ENCODE measurements at regions not wholly inside any gene's neighbourhood (a gene's known extent, or its start where the extent isn't known, plus 50 kb on each side); places are given as distances from the start of the nearest gene placed in this dataset.

DNA sequence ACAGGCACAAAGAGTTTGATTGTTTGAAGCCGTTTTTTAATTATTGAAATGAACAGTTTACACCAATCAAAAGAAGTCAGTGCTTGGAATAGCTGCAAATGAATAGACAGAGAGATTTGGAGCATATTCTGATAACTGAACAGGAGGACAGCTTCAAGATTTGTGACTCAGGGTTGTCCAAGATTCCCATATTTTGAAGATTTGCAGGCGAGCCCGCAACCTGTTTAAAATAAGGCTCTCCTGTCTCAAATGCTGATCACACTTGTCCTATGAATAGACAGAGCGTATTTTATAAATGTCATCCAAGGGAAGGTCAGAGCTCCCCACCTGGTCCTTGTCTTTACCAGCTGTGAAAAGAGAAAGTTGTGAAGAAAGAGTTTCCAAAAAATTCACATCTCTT lies 198.7 kb downstream of the RNF144A start:
- WGBS, 2 donors: 89% methylated on average over 4 of the region's 4 CpGs
- intact Hi-C loops (cut with DNase I): no loop called here
- H3K4me1 ChIP-seq: peaks cover 0 to 5% (median 2%) of the 10 kb centered on the region in 4 donors
- H3K27me3 ChIP-seq: no peaks in the 10 kb centered on the region
- DNase-seq: no peak
- H3K9me3 ChIP-seq: no peaks in the 10 kb centered on the region
- no peaks in the 10 kb centered on the region for H3K36me3 ChIP-seq
- H3K4me3 ChIP-seq: no peak overlapping the region
- TF ChIP-seq POLR2AphosphoS5 (IDR thresholded peaks at IDR 0.05) (no peak), POLR2A (IDR thresholded peaks at IDR 0.05) (no peak), EP300 (IDR thresholded peaks at IDR 0.05) (no peak)
- TF ChIP-seq, protein P1, sequence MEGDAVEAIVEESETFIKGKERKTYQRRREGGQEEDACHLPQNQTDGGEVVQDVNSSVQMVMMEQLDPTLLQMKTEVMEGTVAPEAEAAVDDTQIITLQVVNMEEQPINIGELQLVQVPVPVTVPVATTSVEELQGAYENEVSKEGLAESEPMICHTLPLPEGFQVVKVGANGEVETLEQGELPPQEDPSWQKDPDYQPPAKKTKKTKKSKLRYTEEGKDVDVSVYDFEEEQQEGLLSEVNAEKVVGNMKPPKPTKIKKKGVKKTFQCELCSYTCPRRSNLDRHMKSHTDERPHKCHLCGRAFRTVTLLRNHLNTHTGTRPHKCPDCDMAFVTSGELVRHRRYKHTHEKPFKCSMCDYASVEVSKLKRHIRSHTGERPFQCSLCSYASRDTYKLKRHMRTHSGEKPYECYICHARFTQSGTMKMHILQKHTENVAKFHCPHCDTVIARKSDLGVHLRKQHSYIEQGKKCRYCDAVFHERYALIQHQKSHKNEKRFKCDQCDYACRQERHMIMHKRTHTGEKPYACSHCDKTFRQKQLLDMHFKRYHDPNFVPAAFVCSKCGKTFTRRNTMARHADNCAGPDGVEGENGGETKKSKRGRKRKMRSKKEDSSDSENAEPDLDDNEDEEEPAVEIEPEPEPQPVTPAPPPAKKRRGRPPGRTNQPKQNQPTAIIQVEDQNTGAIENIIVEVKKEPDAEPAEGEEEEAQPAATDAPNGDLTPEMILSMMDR (IDR thresholded peaks at IDR 0.05): no peak
- no peak overlapping the region for H3K27ac ChIP-seq

DNA sequence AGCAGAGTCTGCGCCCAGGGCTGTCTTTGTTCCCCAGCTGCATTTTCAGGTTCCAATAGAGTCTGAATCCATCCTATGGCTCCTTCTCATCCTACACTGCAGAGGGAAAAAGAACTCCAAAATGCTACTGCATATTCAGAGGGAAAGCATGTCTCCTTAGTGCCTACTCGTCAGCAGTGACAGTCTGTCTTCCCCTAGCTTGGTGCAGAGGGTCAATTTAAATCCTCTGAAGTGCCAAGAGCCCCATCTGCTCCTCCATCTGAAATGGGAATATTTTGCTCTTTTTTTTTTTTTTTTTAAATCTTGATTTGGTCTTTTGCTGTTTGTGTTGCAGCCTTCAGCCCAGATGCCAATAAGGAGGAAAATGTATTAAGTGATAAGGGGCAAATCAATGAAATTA lies 199.3 kb downstream of the RNF144A start:
- Histone ChIP-seq H3K4me1 (peaks cover 0 to 5% (median 2%) of the 10 kb centered on the region in 4 donors), H3K4me3 (no peak overlapping the region), H3K27me3 (no peaks in the 10 kb centered on the region), H3K27ac (no peak overlapping the region), H3K36me3 (no peaks in the 10 kb centered on the region), H3K9me3 (no peaks in the 10 kb centered on the region)
- intact Hi-C loops (cut with DNase I): no loop called here
- no peak for TF ChIP-seq POLR2AphosphoS5 (IDR thresholded peaks at IDR 0.05)
- no peak for TF ChIP-seq EP300 (IDR thresholded peaks at IDR 0.05)
- TF ChIP-seq POLR2A (IDR thresholded peaks at IDR 0.05): no peak
- TF ChIP-seq, protein P1 (IDR thresholded peaks at IDR 0.05): no peak
- DNase-seq: no peak
- WGBS, 2 donors: 88 to 89% methylated on average over 2 of the region's 2 CpGs

DNA sequence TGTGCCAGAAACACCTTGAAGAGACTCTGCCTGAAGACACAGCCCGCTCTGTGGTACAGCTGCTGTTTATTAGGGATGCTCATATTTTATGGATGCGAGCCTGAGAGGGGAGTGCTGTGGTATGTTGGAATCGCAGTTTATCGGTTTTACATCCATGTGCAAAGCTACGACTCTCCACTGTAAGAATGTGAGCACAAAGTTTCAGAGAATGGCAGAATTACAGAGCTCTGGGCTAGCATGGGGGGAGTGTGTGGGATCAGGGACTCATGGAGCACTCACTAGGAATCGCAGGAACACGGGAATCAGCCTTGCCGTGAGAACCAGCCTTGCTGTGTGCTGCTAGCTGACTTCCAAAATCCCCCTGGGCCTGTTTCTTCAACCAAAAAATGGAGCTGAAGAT lies 199.9 kb downstream of the RNF144A start:
- TF ChIP-seq POLR2A (IDR thresholded peaks at IDR 0.05): no peak
- no peak for TF ChIP-seq POLR2AphosphoS5 (IDR thresholded peaks at IDR 0.05)
- TF ChIP-seq, protein P1 (IDR thresholded peaks at IDR 0.05): no peak
- no peak for TF ChIP-seq EP300 (IDR thresholded peaks at IDR 0.05)
- Histone ChIP-seq H3K4me1 (peaks cover 0 to 5% (median 2%) of the 10 kb centered on the region in 4 donors), H3K9me3 (no peaks in the 10 kb centered on the region), H3K4me3 (no peak overlapping the region), H3K27ac (no peak overlapping the region), H3K36me3 (no peaks in the 10 kb centered on the region), H3K27me3 (no peaks in the 10 kb centered on the region)
- 91 to 94% methylated on average over 8 of the region's 8 CpGs for WGBS, 2 donors
- DNase-seq: no peak
- intact Hi-C loops (cut with DNase I): no loop called here

DNA sequence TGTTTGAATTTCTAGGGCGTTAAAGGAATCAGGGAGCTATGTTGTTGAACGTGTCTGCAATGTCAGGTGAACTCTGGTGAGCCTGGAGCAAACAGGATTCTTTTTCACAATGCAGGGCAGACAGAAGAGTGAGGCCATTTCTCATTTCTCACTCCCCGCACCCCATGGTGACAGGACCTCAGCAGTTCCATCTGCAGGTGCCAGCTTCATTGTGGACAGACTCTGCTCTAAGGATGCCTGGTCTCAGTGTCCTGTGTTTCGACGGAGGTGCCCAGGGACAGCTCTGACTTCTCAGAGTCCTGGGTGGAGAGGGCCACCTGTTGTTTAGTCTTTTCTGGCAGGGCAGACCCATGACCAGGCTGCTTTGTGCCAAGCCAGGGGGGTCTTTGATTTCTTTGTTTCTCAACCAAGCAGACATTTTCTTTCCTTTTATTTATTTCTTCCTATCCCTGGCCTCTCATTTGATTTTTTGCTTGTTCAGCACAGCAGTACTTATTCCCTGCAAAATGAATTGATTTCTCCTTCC lies 201.5 kb downstream of the RNF144A start:
- Histone ChIP-seq H3K4me3 (no peak overlapping the region), H3K4me1 (peaks cover 0 to 5% (median 2%) of the 10 kb centered on the region in 4 donors), H3K9me3 (no peaks in the 10 kb centered on the region), H3K27me3 (no peaks in the 10 kb centered on the region), H3K36me3 (no peaks in the 10 kb centered on the region), H3K27ac (no peak overlapping the region)
- TF ChIP-seq POLR2A (IDR thresholded peaks at IDR 0.05) (no peak), EP300 (IDR thresholded peaks at IDR 0.05) (no peak), POLR2AphosphoS5 (IDR thresholded peaks at IDR 0.05) (no peak)
- TF ChIP-seq, protein P1 (IDR thresholded peaks at IDR 0.05): no peak
- intact Hi-C loops (cut with DNase I): no loop called here
- no peak for DNase-seq
- WGBS, 2 donors: 83 to 87% methylated on average over 5 of the region's 5 CpGs
